H1 (cell line): ENCODE measurements at regions not wholly inside any gene's neighbourhood (a gene's known extent, or its start where the extent isn't known, plus 50 kb on each side); places are given as distances from the start of the nearest gene placed in this dataset.

Experiments used
- ASH2L ChIP-seq: fragments of 200-600, 300-600 bp; sonication (generic); IDR thresholded peaks from one replicate; pipeline ENCODE4 v1.7.1; 2017; ENCODE audit warnings: low read length
- CBX8 ChIP-seq: fragments of 300-800, 300-1000 bp; sonication (generic); IDR thresholded peaks from 2 replicates; pipeline ENCODE4 v1.7.1; 2016; ENCODE audit warnings: low read depth, low read length, borderline replicate concordance
- HDAC2 ChIP-seq, 2 experiments: fragments of 300-600 bp in 1 of 2; sonication (generic) in 1 of 2; IDR thresholded peaks; 2 replicates each; pipeline ENCODE4 v1.6.1; 2011 to 2012; ENCODE audit warnings: low read depth in 2 of 2, low read length in 2 of 2, mild to moderate bottlenecking in 2 of 2, moderate library complexity in 2 of 2, borderline replicate concordance in 1 of 2, inconsistent platforms in 1 of 2
- KDM4A ChIP-seq: IDR thresholded peaks from one replicate; pipeline ENCODE4 v1.7.1; 2012; ENCODE audit warnings: low read depth, mild to moderate bottlenecking, moderate library complexity, low read length, inconsistent platforms; ENCODE audit not compliant: severe bottlenecking
- KDM5A ChIP-seq: fragments of 200-600 bp; IDR thresholded peaks from 2 replicates; pipeline ENCODE4 v1.7.1; 2012; ENCODE audit warnings: mild to moderate bottlenecking, low read length, inconsistent platforms, mixed read lengths
- NANOG ChIP-seq: IDR thresholded peaks from 2 replicates; pipeline ENCODE4 v1.6.1; 2011; ENCODE audit warnings: low read length, low read depth, mild to moderate bottlenecking, inconsistent platforms; ENCODE audit not compliant: insufficient read depth, poor library complexity, severe bottlenecking
- POLR2A ChIP-seq, 2 experiments: IDR thresholded peaks; 1 replicate in 1 of 2; 2 replicates in 1 of 2; pipeline ENCODE4 v1.6.1; 2011; ENCODE audit warnings: low read depth in 2 of 2, low read length in 2 of 2, mild to moderate bottlenecking in 2 of 2; ENCODE audit errors: control extremely low read depth in 1 of 2

DNA sequence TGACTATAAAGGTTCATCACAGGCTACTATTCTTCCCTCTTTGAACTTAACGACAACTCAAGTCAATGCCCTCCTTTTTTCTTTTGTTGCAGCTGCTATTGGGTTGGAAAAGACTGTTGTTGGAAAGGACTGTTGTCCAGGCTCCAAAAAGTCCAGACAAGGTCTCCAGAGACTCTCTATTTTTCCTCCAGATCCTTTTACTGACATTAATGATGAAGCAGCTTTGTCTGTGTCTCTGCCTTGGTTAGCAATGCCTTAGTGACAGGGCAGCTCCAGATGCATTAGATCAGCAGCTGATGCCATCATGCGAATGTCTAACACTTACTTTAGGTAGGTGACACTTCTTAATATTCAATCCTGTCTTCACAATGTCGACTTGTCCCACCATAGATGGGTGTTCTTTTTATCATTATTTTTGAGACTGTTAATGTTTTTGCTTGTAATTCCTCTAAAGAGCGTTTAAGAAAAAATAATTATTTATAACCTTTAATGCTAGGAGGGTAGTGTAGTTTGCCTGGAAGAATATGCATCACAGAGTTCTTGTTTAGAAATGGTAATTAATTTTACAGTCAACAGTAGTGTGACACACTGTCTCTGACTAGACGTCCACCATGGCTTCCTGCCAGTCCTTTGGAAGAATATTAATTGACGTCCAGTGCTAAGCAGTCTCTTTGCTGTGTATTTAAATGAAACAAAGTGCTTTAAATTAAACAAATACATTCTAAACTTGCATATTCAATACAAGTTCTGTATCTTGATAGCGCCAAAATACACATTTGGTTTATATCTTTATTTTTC lies 492.2 kb downstream of the NR2F1-AS1 start (continued):
- TF ChIP-seq KDM4A, result no peak
- no peak for TF ChIP-seq HDAC2 (IDR thresholded peaks at IDR 0.05; ENCODE audit: borderline replicate concordance in 1 of 2, low read depth in 2 of 2, low read length in 2 of 2)
- no peak for TF ChIP-seq NANOG
- TF ChIP-seq KDM5A, result no peak
- no peak for TF ChIP-seq POLR2A (IDR thresholded peaks at IDR 0.05; ENCODE audit: control extremely low read depth in 1 of 2, low read depth in 2 of 2, low read length in 2 of 2)
- no peak for TF ChIP-seq CBX8
- TF ChIP-seq ASH2L, result no peak
